Superior temporal gyrus (tissue), 1 donor: ENCODE measurements at regions not wholly inside any gene's neighbourhood (a gene's known extent, or its start where the extent isn't known, plus 50 kb on each side); places are given as distances from the start of the nearest gene placed in this dataset.
"Not testable (repeated sequence)": the region's sequence is repeated elsewhere in the genome, so short reads cannot be mapped to it uniquely, and the experiment has no call there.

Experiments used
- DNase-seq: peaks from one replicate; pipeline ENCODE4 v3.0.0-alpha.2; 2016; ENCODE audit errors: extremely low spot score

DNA sequence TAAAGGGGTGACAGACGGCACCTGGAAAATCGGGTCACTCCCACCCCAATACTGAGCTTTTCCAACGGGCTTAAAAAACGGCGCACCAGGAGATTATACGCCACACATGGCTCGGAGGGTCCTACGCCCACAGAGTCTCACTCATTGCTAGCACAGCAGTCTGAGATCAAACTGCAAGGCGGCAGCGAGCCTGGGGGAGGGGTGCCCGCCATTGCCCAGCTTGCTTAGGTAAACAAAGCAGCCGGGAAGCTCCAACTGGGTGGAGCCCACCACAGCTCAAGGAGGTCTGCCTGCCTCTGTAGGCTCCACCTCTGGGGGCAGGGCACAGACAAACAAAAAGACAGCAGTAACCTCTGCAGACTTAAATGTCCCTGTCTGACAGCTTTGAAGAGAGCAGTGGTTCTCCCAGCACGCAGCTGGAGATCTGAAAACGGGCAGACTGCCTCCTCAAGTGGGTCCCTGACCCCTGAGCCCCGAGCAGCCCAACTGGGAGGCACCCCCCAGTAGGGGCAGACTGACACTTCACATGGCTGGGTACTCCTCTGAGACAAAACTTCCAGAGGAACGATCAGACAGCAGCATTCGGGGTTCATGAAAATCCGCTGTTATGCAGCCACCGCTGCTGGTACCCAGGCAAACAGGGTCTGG, 162.8 kb upstream of the GJE1 start:
- DNase-seq, result not testable (repeated sequence)

DNA sequence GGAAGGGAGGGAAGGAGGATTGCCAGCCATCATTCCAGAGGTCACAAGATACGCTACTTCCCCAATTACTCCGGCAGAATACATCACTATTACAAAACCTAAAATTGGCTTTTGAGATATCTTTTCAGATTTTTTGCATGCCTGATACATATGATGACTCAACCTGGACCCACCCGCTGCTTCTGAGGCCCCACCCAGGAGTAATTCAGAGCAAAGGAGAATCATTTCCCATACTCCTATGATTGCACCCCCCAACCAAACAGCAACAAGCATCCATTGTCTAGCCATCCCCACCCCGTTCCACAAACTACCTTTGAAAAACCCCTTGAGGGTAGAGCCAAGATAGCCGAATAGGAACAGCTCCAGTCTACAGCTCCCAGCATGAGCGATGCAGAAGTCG, 163.5 kb upstream of the GJE1 start:
- DNase-seq, result no peak

DNA sequence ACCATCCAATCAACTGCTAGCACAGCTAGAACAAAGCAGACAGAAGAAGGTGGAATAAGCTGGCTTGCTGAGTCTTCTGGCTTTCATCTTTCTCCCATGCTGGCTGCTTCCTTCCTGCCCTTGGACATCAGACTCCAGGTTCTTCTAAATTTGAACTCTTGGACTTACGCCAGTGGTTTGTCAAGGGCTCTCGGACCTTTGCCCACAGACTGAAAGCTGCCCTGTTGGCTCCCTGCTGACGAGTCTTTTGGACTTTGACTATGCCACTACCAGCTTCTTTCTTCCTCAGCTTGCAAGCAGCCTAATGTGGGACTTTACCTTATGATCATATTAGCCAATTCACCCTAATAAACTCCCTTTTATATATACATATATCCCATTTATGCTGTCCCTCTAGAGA, 164.1 kb upstream of the GJE1 start:
- DNase-seq, result no peak

DNA sequence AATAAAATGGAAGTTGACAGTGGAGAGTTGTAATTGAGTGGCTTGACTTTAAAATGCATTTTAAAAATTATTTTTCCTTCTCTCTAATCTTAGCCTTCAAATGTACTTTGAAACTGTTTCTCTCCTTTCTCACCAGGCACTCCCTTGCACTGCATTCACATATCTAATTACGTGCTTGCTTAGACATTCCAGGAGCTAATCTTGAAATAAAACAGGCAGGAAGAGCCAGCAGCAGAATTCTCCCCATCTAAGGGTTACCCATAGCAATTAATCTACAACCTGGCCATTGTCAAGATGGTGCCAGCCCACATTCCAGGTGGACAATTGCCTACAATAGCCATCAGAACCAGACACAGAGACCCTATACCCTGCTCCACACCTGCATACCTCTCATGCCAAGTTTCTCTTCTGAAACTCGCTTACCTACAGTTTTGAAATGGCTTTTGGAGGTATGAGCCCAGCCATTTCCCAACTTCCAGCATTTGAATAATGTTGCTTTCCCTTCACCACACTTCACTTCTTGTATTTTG, 167.6 kb upstream of the GJE1 start:
- no peak for DNase-seq

DNA sequence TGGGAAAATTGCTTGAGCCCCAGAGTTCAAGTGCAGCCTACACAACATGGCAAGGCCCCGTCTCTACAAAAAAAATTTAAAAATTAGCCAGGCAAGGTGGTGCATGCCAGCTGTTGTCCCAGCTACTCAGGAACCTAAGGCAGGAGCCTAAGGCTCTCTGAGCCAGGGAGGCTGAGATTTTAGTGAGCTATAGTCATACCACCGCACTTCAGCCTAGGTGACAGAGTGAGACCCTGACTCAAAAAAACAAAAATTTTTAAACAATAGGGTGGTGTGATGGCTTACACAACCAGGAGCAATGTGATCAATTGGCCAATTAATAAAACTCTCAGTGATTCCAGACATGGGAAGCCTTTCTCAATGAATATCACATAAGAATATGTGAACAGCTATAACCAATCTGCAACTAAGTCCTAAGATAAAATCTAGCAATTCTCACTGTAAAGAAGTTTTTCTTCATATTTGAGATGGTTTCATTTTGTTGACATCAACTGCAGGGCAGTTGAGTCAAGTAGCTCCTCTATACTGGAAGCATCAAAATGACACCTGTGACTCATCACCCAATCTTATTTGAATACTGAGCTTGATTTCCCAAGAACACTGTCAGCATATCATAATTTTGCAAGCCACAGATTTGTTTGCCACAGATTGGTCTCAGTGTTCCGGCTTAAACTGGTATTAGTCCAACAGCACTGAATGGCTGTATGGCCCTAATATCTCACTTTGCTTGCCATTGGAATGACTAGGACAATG, 169.0 kb upstream of the GJE1 start:
- no peak for DNase-seq

DNA sequence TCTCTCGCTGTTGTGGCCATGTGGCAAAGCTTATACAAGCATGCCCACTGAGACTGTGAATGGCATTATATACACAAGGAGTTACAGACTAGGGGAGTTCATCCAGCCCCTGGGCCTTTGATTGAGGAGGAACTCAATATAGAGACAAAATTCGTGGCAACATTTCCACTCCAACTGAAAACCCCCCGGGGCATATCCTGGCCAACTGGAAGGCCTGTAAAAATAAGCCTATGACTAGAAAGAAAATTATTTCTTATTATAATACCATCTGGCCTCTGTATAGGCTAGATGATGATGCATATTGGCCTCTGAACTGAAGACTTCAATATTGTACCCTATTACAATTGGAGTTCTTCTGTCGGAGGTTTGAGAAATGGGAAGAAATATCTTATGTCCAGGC, 175.5 kb upstream of the GJE1 start:
- no peak for DNase-seq

DNA sequence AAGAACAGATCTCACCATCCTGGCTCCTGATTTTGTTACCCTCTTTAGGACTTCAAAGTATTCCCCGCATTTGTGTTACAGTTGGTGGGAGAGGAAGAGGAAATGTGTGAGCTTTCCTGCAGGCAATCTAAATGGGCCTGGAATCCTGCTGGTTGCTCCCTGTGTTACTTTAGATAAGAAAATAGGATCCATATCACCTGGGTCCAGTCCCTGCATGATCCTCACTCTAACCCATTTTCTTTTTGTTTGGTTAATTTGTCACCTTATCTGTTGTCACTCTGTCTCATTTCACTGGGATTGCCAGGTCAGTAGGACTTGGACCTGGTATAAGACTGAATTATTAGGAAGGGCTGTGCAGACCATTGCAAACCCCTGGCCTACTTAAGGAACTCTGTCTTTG, 175.9 kb upstream of the GJE1 start:
- no peak for DNase-seq

DNA sequence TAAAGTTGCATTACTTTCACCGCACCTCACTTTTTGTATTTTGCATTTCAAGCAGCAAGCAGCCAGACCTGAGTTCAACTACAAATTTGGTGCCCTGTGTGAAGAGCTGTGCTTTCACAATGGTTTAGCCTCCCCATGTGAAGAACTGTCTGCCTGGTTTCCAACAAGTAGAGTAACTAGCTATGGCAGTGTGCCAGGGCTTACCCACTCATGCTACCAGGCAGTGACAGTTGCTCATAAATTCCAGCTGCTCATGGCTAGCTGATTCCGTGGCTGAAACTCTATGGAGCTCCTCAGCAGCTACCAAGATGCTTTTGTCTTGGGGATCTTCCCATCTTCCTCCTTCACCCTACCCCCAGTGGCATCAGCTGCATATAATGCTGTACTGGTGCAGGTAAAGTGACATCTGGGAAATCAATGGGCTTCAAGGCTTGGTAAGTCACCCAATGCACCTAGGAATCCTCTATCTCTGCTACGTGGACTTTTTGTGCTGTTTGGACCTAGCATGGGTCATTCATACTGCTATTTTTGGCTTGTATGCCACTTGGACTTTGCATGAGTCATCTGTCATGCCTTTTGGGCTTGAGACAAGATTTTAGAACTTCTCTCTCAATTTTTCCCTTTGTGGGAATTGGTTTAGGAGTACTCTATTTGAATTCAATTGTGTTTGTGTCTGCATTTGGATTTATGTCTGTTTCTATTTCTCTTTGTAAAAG, 176.5 kb upstream of the GJE1 start:
- DNase-seq, result peak; percentile 18

DNA sequence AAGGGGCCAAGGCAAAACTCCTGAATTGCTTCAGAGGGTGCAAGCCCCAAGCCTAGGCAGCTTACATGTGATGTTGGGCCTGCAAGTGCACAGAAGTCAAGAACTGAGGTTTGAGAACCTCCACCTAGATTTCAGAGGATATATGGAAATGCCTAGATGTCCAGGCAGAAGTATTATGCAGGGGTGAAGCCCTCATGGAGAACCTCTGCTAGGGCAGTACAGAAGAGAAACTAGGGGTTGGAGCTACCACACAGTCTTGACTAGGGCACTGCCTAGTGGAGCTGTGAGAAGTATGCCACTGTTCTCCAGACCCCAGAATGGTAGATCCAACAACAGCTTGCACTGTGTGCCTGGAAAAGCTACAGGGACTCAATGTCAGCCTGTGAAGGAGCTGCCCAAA, 179.7 kb upstream of the GJE1 start:
- DNase-seq, result no peak

DNA sequence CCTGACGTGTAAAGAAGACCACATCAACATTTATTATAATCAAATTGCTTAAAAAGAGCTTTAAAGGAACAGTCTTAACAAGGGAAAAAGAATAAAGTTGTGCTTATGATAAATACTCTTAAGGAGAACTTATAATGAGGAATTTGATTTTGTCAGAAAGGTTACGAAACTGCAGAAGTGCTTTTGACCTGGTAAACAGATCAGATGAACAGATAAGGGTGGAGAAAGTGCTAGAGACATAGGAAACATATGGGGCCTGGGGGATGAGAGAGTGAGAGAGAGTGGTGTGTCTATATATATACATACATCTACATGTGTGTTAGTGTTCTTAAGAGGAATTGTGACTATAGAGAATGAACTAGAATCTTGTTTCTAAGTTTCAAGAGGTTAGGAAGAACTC, 186.2 kb upstream of the GJE1 start:
- no peak for DNase-seq

DNA sequence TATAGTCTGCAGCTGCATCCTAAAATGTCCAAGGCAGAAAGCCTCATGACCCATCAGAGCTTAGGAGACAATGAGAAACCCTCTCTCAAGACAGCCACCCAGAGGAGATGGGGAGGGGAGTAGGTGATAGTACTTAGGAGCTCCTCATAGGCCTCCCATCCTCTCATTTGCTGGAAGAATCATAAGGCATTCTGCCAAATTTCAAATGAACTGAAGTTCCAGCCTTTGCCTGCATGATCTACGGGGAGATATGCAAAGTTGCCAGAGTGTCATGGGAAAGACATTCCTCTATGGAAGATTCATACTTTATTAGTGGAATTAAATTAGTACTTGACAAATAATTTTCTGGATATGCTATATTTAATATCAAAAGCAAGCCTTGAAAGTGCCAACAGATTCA, 194.1 kb upstream of the GJE1 start:
- no peak for DNase-seq

DNA sequence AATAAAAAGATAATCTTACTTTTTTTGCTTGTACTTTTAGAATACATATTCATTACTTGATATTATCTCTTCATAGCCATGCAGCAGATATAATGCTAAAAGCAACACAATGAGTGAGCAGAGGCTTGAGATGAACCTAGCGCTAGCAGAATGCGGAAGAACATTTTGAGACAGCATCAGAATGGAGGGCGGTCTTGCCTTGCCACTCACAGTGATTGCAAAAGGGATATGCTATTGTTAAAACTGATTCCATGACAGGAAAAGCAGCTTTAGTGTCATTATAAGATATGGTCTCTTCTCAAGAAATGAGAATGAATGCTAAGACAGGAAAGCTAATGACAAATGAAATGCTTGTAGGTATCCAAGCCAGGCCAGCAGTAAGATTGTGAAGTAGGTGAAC, 200.0 kb upstream of the GJE1 start:
- no peak for DNase-seq

DNA sequence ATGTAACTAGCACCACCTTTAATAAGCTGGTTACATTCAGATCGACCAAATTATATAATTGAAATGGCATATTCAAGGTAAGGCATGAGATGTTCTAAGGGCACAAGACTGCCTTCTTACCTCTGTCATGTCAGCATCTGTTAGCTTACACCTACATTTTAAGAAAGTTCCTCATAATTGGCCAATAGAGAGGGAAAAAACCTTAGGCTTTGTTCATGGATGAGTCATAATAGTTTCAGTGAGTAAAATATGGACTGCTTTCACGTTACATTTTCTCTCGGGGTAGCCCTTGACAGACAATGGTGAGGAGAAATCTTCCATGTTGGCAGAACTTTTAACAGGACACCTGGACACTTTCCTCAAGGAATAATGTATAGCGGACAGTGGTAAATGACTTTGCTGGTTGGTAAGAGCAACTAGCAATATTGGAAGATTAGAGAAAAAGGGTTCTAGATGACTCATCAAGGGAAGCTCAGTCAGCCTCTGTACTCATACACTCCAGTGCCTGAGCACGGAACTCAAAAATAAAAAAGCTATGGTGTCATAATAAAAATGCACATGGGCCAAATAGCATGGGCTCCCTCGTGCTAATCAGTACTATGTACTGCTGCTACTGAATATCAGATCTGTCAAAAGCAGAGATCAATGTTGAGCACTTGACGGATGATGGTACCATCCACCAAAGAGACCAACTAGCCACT, 206.4 kb upstream of the GJE1 start:
- not testable (repeated sequence) for DNase-seq

DNA sequence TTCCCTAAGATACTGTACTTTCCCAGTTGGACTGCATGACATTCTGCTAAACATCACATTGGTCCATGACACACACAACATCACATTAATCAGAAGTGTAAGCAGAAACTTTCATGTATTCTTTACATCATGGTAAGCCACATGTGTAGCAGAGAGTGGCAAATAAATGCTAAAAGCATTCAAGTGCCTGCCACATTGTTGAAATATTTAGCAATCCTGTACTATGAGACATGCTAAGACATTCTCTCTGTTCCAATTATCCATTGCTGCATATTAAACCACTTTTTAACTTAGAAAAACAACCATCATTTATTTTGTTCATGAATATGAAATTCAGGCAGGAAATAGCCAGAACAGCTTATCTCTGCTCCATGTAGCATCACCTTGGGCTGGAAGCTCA, 207.7 kb upstream of the GJE1 start:
- no peak for DNase-seq

DNA sequence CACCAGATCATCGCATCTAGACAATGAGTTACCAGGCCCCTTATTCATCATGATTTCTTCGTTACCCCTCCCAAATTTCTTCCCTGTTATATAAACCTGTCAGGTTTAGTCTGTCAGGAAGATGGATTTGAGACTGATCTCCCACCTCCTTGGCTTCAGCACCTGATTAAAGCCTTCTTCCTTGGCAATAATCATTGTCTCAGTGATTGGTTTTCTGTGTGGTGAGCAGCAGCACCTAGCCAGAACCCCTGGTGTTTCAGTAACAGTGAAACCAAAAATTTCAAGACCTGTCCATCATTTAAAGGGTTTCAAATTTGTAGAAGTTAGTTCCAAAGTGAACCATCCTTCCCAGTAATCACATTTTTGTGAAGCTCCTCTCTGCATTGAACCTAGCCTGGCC, 209.8 kb upstream of the GJE1 start:
- no peak for DNase-seq

DNA sequence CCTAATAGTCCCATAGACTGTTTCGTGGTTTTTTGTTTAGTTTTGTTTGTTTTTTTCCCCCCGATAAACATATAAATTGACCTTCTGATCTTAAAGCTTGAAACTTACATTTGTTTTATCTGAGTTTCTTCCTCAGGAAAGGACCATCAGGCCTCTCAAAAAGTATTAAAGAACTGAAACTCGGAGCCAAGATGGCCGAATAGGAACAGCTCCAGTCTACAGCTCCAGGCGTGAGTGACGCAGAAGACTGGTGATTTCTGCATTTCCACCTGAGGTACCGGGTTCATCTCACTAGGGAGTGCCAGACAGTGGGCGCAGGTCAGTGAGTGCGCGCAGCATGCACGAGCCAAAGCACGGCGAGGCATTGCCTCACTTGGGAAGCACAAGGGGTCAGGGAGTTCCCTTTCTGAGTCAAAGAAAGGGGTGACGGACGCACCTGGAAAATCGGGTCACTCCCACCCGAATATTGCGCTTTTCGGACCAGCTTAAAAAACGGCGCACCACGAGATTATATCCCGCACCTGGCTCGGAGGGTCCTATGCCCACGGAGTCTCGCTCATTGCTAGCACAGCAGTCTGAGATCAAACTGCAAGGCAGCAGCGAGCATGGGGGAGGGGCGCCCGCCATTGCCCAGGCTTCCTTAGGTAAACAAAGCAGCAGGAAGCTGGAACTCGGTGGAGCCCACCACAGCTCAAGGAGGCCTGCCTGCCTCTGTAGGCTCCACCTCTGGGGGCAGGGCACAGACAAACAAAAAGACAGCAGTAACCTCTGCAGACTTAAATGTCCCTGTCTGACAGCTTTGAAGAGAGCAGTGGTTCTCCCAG, 215.8 kb upstream of the GJE1 start:
- DNase-seq, result not testable (repeated sequence)

DNA sequence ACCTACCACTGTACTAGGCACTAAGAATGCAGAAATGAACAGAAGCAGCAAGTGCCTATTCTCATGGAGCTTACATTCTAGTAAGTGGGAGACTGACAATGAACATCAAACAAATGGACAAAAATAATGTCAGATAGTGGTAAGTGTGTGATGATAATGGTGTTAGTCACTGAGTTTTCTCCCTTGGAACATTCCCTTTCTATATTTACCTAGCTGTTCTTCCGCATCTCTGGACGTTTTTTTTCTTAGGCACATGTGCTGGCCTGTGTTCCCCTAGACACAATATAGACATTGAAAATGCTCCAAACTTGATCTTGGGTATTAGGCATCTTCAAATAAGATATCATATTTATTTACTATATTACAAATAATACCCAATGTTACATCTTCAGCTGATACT, 218.1 kb upstream of the GJE1 start:
- DNase-seq, result no peak

DNA sequence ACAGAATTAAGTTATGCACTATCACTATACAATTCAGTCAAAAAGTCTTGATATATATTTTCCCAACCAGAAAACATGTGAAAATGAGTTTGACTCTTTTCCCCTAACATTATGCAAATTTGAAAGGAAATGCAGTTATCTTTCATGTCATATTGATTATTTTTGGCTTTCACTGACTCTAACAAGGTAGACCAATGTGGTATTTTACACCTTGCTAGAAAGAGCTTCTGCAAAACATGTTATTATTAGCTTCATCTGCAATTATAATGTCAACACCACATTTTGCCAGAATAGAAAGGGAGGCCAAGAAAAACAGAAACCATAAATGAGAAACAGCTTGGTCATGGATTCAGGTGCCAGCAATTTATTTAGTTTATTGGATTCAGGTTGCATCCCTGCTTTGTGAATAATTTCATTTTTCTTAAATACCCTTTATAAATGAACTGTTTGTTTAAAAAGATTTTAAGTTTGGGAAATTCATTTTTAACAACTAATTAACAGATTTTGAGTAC, 226.1 kb upstream of the GJE1 start:
- no peak for DNase-seq

DNA sequence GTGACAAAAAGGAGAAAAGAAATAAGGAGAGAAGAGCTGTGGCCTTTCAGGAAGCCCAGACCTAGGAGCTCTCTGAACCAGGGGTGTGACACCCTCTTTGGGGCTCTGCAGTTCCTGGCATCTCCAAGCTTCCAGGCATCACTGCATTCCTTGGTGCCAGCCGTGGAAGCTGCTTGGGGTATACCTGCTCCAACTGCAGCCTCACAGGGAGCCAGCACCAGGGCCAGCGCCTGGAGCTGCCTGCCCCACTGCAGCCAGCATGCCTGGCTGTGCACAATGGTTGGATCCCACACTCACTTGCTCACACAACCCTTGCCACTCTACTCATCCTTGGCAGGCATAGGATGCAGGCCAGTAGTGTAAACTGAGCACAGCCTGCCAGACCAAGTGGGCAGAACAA, 242.1 kb upstream of the GJE1 start:
- DNase-seq, result no peak

DNA sequence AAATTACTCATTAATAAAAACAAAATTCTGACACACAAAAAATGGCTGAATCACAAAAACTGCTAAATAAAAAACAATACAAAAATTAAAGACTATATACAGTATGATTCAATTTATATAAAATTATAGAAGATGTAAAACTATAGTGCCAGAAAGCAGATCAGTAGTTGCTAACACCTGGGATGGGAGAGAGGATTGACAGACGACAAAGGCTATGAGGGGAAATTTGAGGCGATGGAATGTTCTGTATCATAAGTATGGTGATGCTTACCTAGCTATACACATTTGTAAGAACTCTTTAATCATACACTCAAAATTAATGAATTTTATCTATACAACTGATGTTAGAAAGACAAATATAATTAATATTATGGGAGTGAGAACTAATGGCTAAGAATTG, 247.9 kb upstream of the GJE1 start:
- no peak for DNase-seq

DNA sequence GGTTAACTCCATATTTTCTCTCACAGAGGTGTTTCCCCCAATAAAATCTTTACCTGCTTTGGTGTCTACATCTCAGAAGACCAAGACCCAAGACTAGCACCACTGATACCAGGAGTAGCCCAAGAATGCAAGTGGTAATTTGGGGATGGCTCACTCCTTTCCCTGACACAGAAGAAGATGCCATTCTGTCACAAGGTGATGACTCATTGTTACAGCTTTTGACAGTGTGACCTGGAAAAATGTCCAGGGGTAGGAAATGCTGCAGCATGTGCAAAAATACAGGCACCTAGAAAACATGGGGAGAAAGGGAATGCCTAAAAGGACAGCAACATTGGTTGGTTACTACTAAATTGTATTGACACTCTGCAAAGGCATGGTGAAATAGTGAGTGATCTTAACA, 254.0 kb upstream of the GJE1 start:
- no peak for DNase-seq
